BE2C (cell line): ENCODE measurements at regions not wholly inside any gene's neighbourhood (a gene's known extent, or its start where the extent isn't known, plus 50 kb on each side); places are given as distances from the start of the nearest gene placed in this dataset.

Source experiments
- DNase-seq: peaks from one replicate; pipeline ENCODE4 v3.0.0-alpha.2; 2020
- H3K27me3 ChIP-seq: fragments of 250-450 bp; sonication (Bioruptor Pico); 2 replicates; pipeline ENCODE4 v1.5.1; 2020; ENCODE audit warnings: mild to moderate bottlenecking
- H3K36me3 ChIP-seq: fragments of 250-450 bp; sonication (Bioruptor Pico); 2 replicates; pipeline ENCODE4 v1.5.1; 2020; ENCODE audit warnings: mild to moderate bottlenecking
- H3K4me1 ChIP-seq: fragments of 250-450 bp; sonication (Bioruptor Pico); 2 replicates; pipeline ENCODE4 v1.5.1; 2020
- H3K4me3 ChIP-seq: 2 replicates; pipeline ENCODE4 v1.5.1; 2011; ENCODE audit warnings: low read depth, low read length
- H3K9me3 ChIP-seq: fragments of 250-450 bp; sonication (Bioruptor Pico); 2 replicates; pipeline ENCODE4 v1.5.1; 2020
- CTCF ChIP-seq: IDR thresholded peaks from 2 replicates; pipeline ENCODE4 v1.5.1; 2012; ENCODE audit warnings: mild to moderate bottlenecking, low read depth, low read length

- Histone ChIP-seq H3K4me1 (no peaks in the 10 kb centered on the region), H3K36me3 (no peaks in the 10 kb centered on the region), H3K4me3 (no peak overlapping the region), H3K27me3 (no peaks in the 10 kb centered on the region), H3K9me3 (no peaks in the 10 kb centered on the region)
- DNase-seq, result no peak
- TF ChIP-seq CTCF, result no peak
These were observed 598.1 kb downstream of the SH2D4B start for GRCh38 chr10:81135851-81136250.

GRCh38 chr10:81136261-81136660 is 598.6 kb downstream of the SH2D4B start:
- no peak for TF ChIP-seq CTCF
- Histone ChIP-seq H3K36me3 (no peaks in the 10 kb centered on the region), H3K9me3 (no peaks in the 10 kb centered on the region), H3K4me1 (no peaks in the 10 kb centered on the region), H3K27me3 (no peaks in the 10 kb centered on the region), H3K4me3 (no peak overlapping the region)
- no peak for DNase-seq

- H3K36me3 ChIP-seq, result no peaks in the 10 kb centered on the region
- no peak for TF ChIP-seq CTCF
- no peaks in the 10 kb centered on the region for H3K4me1 ChIP-seq
- no peak for DNase-seq
- H3K9me3 ChIP-seq, result no peaks in the 10 kb centered on the region
- H3K4me3 ChIP-seq, result no peak overlapping the region
- no peaks in the 10 kb centered on the region for H3K27me3 ChIP-seq
These were observed 608.3 kb downstream of the SH2D4B start for GRCh38 chr10:81145975-81146374.

- TF ChIP-seq CTCF, result no peak
- no peak overlapping the region for H3K4me3 ChIP-seq
These were observed 608.7 kb downstream of the SH2D4B start for GRCh38 chr10:81146436-81146835.

GRCh38 chr10:81152656-81153055 is 615.0 kb downstream of the SH2D4B start:
- no peak for TF ChIP-seq CTCF
- H3K36me3 ChIP-seq, result no peaks in the 10 kb centered on the region
- no peak overlapping the region for H3K4me3 ChIP-seq
- H3K9me3 ChIP-seq, result no peaks in the 10 kb centered on the region
- DNase-seq, result no peak
- no peaks in the 10 kb centered on the region for H3K27me3 ChIP-seq
- no peaks in the 10 kb centered on the region for H3K4me1 ChIP-seq

More at GRCh38 chr10:81146436-81146835, 608.7 kb downstream of the SH2D4B start:
- DNase-seq, result no peak
- H3K9me3 ChIP-seq, result no peaks in the 10 kb centered on the region
- no peaks in the 10 kb centered on the region for H3K27me3 ChIP-seq
- H3K36me3 ChIP-seq, result no peaks in the 10 kb centered on the region
- H3K4me1 ChIP-seq, result no peaks in the 10 kb centered on the region

- no peaks in the 10 kb centered on the region for H3K4me1 ChIP-seq
- no peak for TF ChIP-seq CTCF
- H3K4me3 ChIP-seq, result no peak overlapping the region
- no peaks in the 10 kb centered on the region for H3K36me3 ChIP-seq
- DNase-seq, result no peak
- H3K9me3 ChIP-seq, result no peaks in the 10 kb centered on the region
- no peaks in the 10 kb centered on the region for H3K27me3 ChIP-seq
These were observed 620.0 kb downstream of the SH2D4B start for GRCh38 chr10:81157681-81158080.
